ENCODE measurements at regions not wholly inside any gene's neighbourhood (a gene's known extent, or its start where the extent isn't known, plus 50 kb on each side); places are given as distances from the start of the nearest gene placed in this dataset.
A peak's percentile ranks its signal among the peaks of the same experiment; 100 is the strongest.

GRCh38 chr10:118246332-118247295 lies 95.5 kb downstream of the FAM204A start:
- H3K36me3 ChIP-seq (ENCODE audit: control insufficient read depth, insufficient read depth, low read length) = no peaks in the 10 kb centered on the region
- no peak overlapping the region for H2AK5ac ChIP-seq (ENCODE audit: low read length)
- H4K8ac ChIP-seq (ENCODE audit: low read depth, low read length) = no peak overlapping the region
- no peaks in the 10 kb centered on the region for H3K4me1 ChIP-seq (ENCODE audit: control insufficient read depth, low read depth, low read length)
- H3K27me3 ChIP-seq (ENCODE audit: insufficient read depth, low read length, poor library complexity) = peaks cover 4% of the 10 kb centered on the region
- no peak overlapping the region for H3K9ac ChIP-seq (ENCODE audit: low read length)
- H3K23ac ChIP-seq (ENCODE audit: low read length) = no peak overlapping the region
- no peak overlapping the region for H3K27ac ChIP-seq (ENCODE audit: low read depth, low read length)
- H2BK120ac ChIP-seq (ENCODE audit: low read depth, low read length) = no peak overlapping the region
- no peak overlapping the region for H3K4me2 ChIP-seq (ENCODE audit: low read length)
- no peak overlapping the region for H3K56ac ChIP-seq (ENCODE audit: low read length)
- no peak overlapping the region for H3K4me3 ChIP-seq (ENCODE audit: low read length)
- H3K4ac ChIP-seq (ENCODE audit: low read depth, low read length) = no peak overlapping the region
- no peak overlapping the region for H2BK5ac ChIP-seq (ENCODE audit: low read length)
- H3K18ac ChIP-seq (ENCODE audit: low read length) = no peak overlapping the region
- WGBS (ENCODE audit: extremely low coverage, insufficient coverage, low lambda C conversion rate) = no CpG with 5 or more reads among the region's 19 CpGs
- DNase-seq = no peak
- no peaks in the 10 kb centered on the region for H3K79me2 ChIP-seq (ENCODE audit: control insufficient read depth, insufficient read depth, low read length)
- no peak overlapping the region for H4K5ac ChIP-seq (ENCODE audit: low read length)
- H2BK15ac ChIP-seq (replicated peaks; ENCODE audit: low read depth) = no peak overlapping the region
- H3K79me1 ChIP-seq (ENCODE audit: low read length) = no peaks in the 10 kb centered on the region

- Histone ChIP-seq H3K4me3 (ENCODE audit: low read length) (no peak overlapping the region), H3K79me1 (ENCODE audit: low read length) (no peaks in the 10 kb centered on the region), H3K18ac (ENCODE audit: low read length) (no peak overlapping the region), H2BK5ac (ENCODE audit: low read length) (no peak overlapping the region), H3K4ac (ENCODE audit: low read depth, low read length) (no peak overlapping the region), H2AK5ac (ENCODE audit: low read length) (no peak overlapping the region), H3K27ac (ENCODE audit: low read depth, low read length) (no peak overlapping the region), H3K36me3 (ENCODE audit: control insufficient read depth, insufficient read depth, low read length) (no peaks in the 10 kb centered on the region), H2BK15ac (replicated peaks; ENCODE audit: low read depth) (no peak overlapping the region), H3K56ac (ENCODE audit: low read length) (no peak overlapping the region), H3K27me3 (ENCODE audit: insufficient read depth, low read length, poor library complexity) (peaks cover 6% of the 10 kb centered on the region), H3K79me2 (ENCODE audit: control insufficient read depth, insufficient read depth, low read length) (no peaks in the 10 kb centered on the region), H2BK120ac (ENCODE audit: low read depth, low read length) (no peak overlapping the region), H3K4me1 (ENCODE audit: control insufficient read depth, low read depth, low read length) (no peaks in the 10 kb centered on the region), H3K4me2 (ENCODE audit: low read length) (no peak overlapping the region), H4K5ac (ENCODE audit: low read length) (no peak overlapping the region), H3K9ac (ENCODE audit: low read length) (no peak overlapping the region), H3K23ac (ENCODE audit: low read length) (no peak overlapping the region), H4K8ac (ENCODE audit: low read depth, low read length) (no peak overlapping the region)
- DNase-seq = no peak
- WGBS (ENCODE audit: extremely low coverage, insufficient coverage, low lambda C conversion rate) = no CpG with 5 or more reads among the region's 5 CpGs
Measured at GRCh38 chr10:118243907-118244306, 98.2 kb downstream of the FAM204A start.

GRCh38 chr10:118241229-118242137 lies 100.6 kb downstream of the FAM204A start:
- no peaks in the 10 kb centered on the region for H3K79me2 ChIP-seq (ENCODE audit: control insufficient read depth, insufficient read depth, low read length)
- H3K79me1 ChIP-seq (ENCODE audit: low read length) = no peaks in the 10 kb centered on the region
- no peak overlapping the region for H3K4ac ChIP-seq (ENCODE audit: low read depth, low read length)
- no peak overlapping the region for H3K4me2 ChIP-seq (ENCODE audit: low read length)
- no peak overlapping the region for H3K23ac ChIP-seq (ENCODE audit: low read length)
- peak; percentile 77 for DNase-seq
- no peak overlapping the region for H2AK5ac ChIP-seq (ENCODE audit: low read length)
- H3K36me3 ChIP-seq (ENCODE audit: control insufficient read depth, insufficient read depth, low read length) = no peaks in the 10 kb centered on the region
- H4K5ac ChIP-seq (ENCODE audit: low read length) = no peak overlapping the region
- H2BK120ac ChIP-seq (ENCODE audit: low read depth, low read length) = no peak overlapping the region
- H3K4me3 ChIP-seq (ENCODE audit: low read length) = no peak overlapping the region
- no peak overlapping the region for H3K18ac ChIP-seq (ENCODE audit: low read length)
- H3K56ac ChIP-seq (ENCODE audit: low read length) = no peak overlapping the region
- WGBS (ENCODE audit: extremely low coverage, insufficient coverage, low lambda C conversion rate) = 97% methylated on average over 2 of the region's 26 CpGs
- no peaks in the 10 kb centered on the region for H3K4me1 ChIP-seq (ENCODE audit: control insufficient read depth, low read depth, low read length)
- H3K9ac ChIP-seq (ENCODE audit: low read length) = no peak overlapping the region
- no peak overlapping the region for H2BK15ac ChIP-seq (replicated peaks; ENCODE audit: low read depth)
- no peak overlapping the region for H4K8ac ChIP-seq (ENCODE audit: low read depth, low read length)
- H3K27ac ChIP-seq (ENCODE audit: low read depth, low read length) = no peak overlapping the region
- H2BK5ac ChIP-seq (ENCODE audit: low read length) = no peak overlapping the region
- H3K27me3 ChIP-seq (ENCODE audit: insufficient read depth, low read length, poor library complexity) = peaks cover 3% of the 10 kb centered on the region

- no CpG with 5 or more reads among the region's 1 CpG for WGBS (ENCODE audit: extremely low coverage, insufficient coverage, low lambda C conversion rate)
- Histone ChIP-seq H2BK120ac (ENCODE audit: low read depth, low read length) (no peak overlapping the region), H3K4me3 (ENCODE audit: low read length) (no peak overlapping the region)
Measured at GRCh38 chr10:118239236-118239630, 102.9 kb downstream of the FAM204A start.

GRCh38 chr10:118238573-118239235 lies 103.4 kb downstream of the FAM204A start:
- H2BK120ac ChIP-seq (ENCODE audit: low read depth, low read length) = no peak overlapping the region
- no peak overlapping the region for H2BK5ac ChIP-seq (ENCODE audit: low read length)
- H3K79me2 ChIP-seq (ENCODE audit: control insufficient read depth, insufficient read depth, low read length) = no peaks in the 10 kb centered on the region
- no peak overlapping the region for H4K8ac ChIP-seq (ENCODE audit: low read depth, low read length)
- H3K23ac ChIP-seq (ENCODE audit: low read length) = no peak overlapping the region
- H3K4me1 ChIP-seq (ENCODE audit: control insufficient read depth, low read depth, low read length) = peaks cover 2% of the 10 kb centered on the region
- no peak overlapping the region for H3K18ac ChIP-seq (ENCODE audit: low read length)
- peaks cover 3% of the 10 kb centered on the region for H3K27me3 ChIP-seq (ENCODE audit: insufficient read depth, low read length, poor library complexity)
- no peak overlapping the region for H3K4me2 ChIP-seq (ENCODE audit: low read length)
- no peak overlapping the region for H4K5ac ChIP-seq (ENCODE audit: low read length)
- H3K9ac ChIP-seq (ENCODE audit: low read length) = no peak overlapping the region
- no CpG with 5 or more reads among the region's 13 CpGs for WGBS (ENCODE audit: extremely low coverage, insufficient coverage, low lambda C conversion rate)
- H3K79me1 ChIP-seq (ENCODE audit: low read length) = no peaks in the 10 kb centered on the region
- no peak for DNase-seq
- H3K36me3 ChIP-seq (ENCODE audit: control insufficient read depth, insufficient read depth, low read length) = no peaks in the 10 kb centered on the region
- H3K4ac ChIP-seq (ENCODE audit: low read depth, low read length) = no peak overlapping the region
- H3K4me3 ChIP-seq (ENCODE audit: low read length) = no peak overlapping the region
- no peak overlapping the region for H3K56ac ChIP-seq (ENCODE audit: low read length)
- H3K27ac ChIP-seq (ENCODE audit: low read depth, low read length) = no peak overlapping the region
- no peak overlapping the region for H2AK5ac ChIP-seq (ENCODE audit: low read length)
- H2BK15ac ChIP-seq (replicated peaks; ENCODE audit: low read depth) = no peak overlapping the region

More at GRCh38 chr10:118239236-118239630, 102.9 kb downstream of the FAM204A start:
- Histone ChIP-seq H2AK5ac (ENCODE audit: low read length) (no peak overlapping the region), H4K5ac (ENCODE audit: low read length) (no peak overlapping the region), H3K79me2 (ENCODE audit: control insufficient read depth, insufficient read depth, low read length) (no peaks in the 10 kb centered on the region), H3K23ac (ENCODE audit: low read length) (no peak overlapping the region), H3K56ac (ENCODE audit: low read length) (no peak overlapping the region), H3K9ac (ENCODE audit: low read length) (no peak overlapping the region), H3K4ac (ENCODE audit: low read depth, low read length) (no peak overlapping the region), H4K8ac (ENCODE audit: low read depth, low read length) (no peak overlapping the region), H3K18ac (ENCODE audit: low read length) (no peak overlapping the region), H3K27ac (ENCODE audit: low read depth, low read length) (no peak overlapping the region), H3K36me3 (ENCODE audit: control insufficient read depth, insufficient read depth, low read length) (no peaks in the 10 kb centered on the region), H3K27me3 (ENCODE audit: insufficient read depth, low read length, poor library complexity) (peaks cover 3% of the 10 kb centered on the region), H2BK15ac (replicated peaks; ENCODE audit: low read depth) (no peak overlapping the region), H3K79me1 (ENCODE audit: low read length) (no peaks in the 10 kb centered on the region), H3K4me2 (ENCODE audit: low read length) (no peak overlapping the region), H2BK5ac (ENCODE audit: low read length) (no peak overlapping the region), H3K4me1 (ENCODE audit: control insufficient read depth, low read depth, low read length) (peaks cover 2% of the 10 kb centered on the region)
- DNase-seq = no peak

All from mesendoderm (in vitro differentiated cells).